DMS114 treated with DMSO at 0.1 percent for 48 hours (cell line): ENCODE measurements at regions not wholly inside any gene's neighbourhood (a gene's known extent, or its start where the extent isn't known, plus 50 kb on each side); places are given as distances from the start of the nearest gene placed in this dataset.

Experiments
- DNase-seq: peaks from one replicate; lab custom pipeline; 2025; ENCODE audit not compliant: unreplicated experiment; lab: John Stamatoyannopoulos, UW

DNA sequence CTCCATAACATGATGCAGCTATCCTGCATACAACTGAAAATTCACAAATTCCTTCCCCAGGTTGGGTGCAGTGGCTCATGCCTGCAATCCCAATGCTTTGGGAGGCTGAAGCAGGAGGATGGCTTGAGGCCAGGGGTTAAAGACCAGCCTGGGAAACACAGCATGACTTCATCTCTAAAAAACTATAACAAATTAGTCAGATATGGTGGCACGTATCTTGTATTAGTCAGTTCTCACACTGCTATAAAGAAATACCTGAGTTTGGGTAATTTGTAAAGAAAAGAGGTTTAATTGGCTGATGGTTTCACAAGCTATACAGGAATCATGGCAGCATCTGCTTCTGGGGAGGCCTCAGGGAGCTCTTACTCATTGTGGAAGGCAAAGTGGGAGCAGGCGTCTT is 56.4 kb upstream of the DAPK1 start:
- DNase-seq = no peak

DNA sequence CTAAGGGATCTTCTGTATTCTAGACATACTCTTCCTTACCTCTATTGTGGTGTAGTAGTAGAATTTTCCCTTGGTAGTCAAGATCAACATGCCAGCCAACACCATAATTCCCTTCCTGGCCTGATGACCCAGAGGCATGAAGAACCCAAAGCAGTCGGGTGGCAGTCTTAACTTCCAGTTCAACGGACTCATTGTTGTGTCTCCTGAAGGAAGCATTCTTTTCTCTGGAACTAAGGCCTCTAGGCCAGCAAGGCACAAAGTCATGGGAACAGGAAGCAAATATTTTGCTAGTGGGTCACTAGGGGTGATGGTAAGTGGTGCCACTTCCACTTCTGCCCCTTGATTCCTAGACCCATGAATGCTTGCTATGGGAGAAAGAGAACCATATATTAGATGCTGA is 55.2 kb upstream of the DAPK1 start:
- DNase-seq = no peak

DNA sequence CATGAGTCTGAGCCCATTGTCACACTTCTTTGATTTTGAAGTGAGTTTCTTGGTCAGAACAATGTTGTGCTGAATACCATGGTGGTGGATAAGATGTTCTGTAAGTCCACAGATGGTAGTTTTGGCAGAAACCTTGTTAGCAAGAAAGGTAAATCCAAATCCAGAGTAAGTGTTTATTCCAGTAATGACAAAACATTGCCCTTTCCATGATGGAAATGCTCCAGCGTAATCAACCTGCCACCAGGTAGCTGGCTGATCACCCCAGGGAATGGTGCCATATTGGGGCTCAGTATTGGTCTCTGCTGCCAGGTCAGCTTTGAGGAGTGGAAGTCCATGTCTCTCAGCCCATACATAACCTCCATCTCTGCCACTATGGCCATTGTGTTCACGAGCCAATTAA is 54.7 kb upstream of the DAPK1 start:
- no peak for DNase-seq

DNA sequence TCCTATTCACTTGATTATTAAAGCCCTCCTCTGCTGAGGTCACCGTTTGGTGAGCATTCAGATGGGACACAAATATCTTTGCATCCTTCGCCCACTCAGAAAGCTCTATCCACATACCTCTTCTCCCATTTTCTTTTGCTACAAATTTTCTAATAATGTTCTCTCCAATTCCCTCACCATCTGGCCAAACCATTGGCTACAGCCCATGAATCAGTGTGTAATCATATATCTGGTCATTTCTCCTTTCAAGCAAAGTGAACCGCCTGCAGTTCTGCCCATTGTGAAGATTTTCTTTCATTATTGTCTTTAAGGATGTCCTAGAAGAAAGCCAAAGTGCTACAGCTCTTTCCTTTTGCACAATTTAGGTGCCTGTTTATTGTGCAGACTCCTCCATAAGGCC is 54.2 kb upstream of the DAPK1 start:
- DNase-seq = no peak

GRCh38 chr9:87445646-87446045 is 52.0 kb upstream of the DAPK1 start:
- DNase-seq = no peak

- no peak for DNase-seq
Observed at GRCh38 chr9:87446527-87446926, 51.1 kb upstream of the DAPK1 start.

GRCh38 chr9:87447547-87448432 is 49.9 kb upstream of the DAPK1 start:
- DNase-seq = no peak
